Dedifferentiated amniotic fluid mesenchymal stem cell (primary cell): ENCODE measurements at regions not wholly inside any gene's neighbourhood (a gene's known extent, or its start where the extent isn't known, plus 50 kb on each side); places are given as distances from the start of the nearest gene placed in this dataset.

Source experiments
- DNase-seq: peaks from one replicate; pipeline ENCODE4 v3.0.0-alpha.2; 2016; ENCODE audit errors: extremely low spot score

GRCh38 chr2:3062476-3063260, 314.9 kb downstream of the EIPR1 start:
- no peak for DNase-seq

GRCh38 chr2:3060049-3060448, 317.6 kb downstream of the EIPR1 start:
- DNase-seq = no peak

DNA sequence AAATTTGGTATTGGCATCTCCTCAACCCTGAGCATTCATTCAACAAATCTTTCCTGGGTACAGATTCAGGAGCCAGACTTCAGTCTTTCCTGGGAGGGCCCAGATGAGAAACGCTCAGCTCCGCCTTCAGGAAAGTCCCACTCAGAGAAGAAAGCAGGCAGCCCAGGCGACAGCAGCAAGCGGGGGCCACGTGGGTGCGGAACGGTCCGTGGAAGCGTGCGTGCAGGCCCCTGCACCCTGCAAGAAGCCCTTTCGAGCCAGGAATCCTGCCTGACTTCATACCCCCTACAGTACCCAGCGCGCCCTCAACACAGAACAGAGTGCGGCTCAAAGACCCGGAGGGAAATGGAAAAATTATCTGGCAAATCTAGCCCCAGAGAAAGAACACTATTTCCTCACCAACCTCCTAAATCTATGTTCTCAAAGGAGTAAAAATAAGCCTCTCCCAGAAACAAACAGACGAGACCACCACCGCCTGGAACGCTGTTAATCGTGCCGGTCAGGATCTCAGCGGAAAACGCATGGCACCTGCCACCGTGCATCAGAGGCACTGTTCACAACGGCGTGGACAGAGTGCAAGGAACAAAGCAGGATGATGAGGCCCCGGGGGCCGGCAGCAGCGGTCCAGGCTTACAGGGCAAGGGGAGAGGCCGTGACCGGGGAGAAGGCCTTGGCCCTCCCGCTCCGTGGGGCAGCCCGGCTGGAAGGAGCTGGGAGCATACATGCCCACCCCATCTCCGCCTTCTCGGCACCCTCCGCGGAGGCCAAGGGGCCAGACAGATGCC, 318.3 kb downstream of the EIPR1 start:
- no peak for DNase-seq

DNA sequence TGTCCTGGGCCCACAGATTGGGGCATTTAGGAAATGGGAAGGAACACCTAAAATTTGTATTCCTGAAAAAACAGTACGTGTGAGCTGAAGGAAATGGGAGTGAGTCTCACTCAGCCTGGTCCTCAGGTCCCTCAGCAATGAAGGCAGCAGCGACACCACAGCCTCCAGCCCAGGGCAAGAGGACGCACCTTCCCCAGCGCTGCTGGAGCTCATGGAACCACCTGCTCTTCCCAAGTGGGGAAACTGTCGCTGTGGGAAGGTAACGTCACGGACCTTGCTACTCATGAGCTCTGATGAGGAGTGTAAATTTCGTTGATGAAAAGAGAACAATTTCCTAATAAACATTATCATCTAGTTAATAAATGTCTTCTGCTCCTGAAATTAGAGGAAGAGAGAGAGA, 323.6 kb downstream of the EIPR1 start:
- no peak for DNase-seq

GRCh38 chr2:3051266-3051665, 326.4 kb downstream of the EIPR1 start:
- no peak for DNase-seq

- no peak for DNase-seq
Observed at GRCh38 chr2:3046170-3046865, 331.3 kb downstream of the EIPR1 start.

GRCh38 chr2:3045318-3045921, 332.2 kb downstream of the EIPR1 start:
- DNase-seq = no peak

GRCh38 chr2:3044587-3045317, 332.9 kb downstream of the EIPR1 start:
- DNase-seq = no peak

DNA sequence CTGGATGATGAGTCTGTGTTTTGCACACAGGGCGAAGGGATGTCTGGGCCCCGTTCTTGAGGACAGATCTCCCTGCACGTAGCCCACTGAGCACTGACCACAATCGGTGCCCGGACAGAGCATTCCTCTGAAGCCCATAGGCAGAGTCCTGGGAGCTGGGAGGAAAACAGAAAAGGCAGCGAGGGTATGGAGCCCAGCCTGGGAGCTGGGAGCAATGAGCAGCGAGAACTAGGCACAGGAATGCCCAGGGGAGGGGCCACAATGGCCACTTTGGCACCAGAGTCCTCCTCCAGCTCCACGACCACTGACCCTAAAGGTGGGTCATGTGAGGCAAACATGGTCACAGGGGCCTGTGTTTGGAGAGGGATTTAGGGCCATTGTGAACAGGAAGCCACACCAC, 333.9 kb downstream of the EIPR1 start:
- DNase-seq = no peak

DNA sequence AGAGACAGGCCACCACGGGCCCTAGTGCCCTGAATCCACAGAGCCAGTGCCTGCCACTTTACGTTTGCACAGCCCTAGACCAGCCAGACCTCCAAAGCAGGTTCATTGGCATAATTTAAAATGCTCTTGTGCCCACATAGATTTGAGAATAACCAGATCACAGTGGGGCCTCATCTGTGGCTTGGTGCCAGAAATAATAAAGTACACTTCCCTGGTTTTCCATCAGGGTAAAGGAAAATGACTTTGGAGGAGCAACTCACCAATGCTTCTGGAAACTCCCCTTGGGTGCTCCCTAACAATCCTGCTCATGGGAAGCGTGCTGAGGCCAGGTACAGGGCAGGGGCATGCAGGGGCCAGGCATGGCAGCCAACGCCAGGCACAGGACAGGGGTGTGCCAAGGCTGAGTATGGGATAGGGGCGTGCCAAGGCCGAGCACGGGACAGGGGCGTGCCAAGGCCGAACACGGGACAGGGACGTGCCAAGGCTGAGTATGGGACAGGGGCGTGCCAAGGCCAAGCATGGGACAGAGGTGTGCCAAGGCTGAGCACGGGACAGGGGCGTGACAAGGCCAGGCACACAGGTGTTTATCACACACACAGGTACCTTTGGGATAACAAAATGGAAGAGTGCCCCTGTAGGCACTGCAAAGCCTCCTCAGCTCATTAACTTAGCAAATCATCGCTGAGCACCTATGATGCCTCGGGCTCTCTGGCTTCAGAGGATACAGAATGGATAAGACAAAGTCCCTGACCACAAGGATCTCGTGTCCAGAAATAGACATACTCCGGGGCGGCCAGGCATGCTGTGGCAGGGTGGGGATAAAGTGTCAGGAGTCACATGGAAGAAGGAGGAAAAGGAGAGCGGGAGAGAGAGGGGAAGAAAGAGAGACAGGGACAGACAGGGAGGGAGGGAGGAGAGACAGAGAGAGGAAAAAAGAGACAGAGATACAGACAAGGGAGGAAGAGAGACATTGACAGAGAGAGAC, 334.7 kb downstream of the EIPR1 start:
- no peak for DNase-seq

- DNase-seq = no peak
Observed at GRCh38 chr2:3041841-3042600, 335.6 kb downstream of the EIPR1 start.

GRCh38 chr2:3041246-3041645, 336.4 kb downstream of the EIPR1 start:
- DNase-seq = no peak

- no peak for DNase-seq
Observed at GRCh38 chr2:3040496-3041140, 337.0 kb downstream of the EIPR1 start.

- no peak for DNase-seq
Observed at GRCh38 chr2:3040066-3040428, 337.6 kb downstream of the EIPR1 start.

DNA sequence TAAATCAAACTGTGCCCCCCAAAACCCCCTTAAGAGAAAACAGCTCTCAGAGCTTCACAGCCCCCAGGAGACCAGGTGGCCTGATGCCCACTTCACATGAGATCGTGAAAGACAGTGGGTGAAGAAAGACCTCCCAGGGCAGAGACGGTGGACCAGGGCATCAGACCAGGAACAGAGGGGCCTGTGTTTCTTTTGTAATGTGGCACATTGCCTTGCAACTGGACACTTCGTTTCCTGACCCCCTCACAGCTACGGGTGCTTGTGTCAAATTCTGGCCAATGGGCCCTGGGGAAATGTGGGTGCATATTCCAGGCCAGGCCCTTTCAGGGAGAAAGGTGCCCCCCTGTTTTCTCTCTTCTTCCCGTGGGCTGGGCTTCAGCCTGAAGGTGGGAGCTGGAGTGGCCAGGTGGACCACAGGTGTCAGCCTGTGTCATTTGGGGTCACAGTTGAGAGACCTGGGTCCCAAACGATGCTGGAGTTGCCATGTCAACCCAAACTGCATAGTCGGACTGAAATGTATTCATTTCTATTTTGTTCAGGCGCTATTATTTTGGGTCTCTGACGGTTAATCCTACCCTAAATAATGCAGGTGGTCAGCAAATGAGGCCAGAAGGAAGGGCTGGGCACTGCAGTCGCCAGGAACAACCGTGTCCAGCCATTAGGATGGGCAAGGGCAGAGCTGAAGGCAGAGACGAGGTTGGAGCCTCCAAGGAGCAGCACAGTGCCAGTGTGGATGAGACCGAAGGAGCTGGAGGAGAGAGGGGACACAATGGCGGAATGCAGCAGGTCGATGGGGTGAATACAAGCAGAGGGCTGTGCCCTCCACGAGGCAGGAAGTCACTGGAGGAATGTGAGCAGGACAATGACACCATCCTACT, 338.2 kb downstream of the EIPR1 start:
- no peak for DNase-seq

DNA sequence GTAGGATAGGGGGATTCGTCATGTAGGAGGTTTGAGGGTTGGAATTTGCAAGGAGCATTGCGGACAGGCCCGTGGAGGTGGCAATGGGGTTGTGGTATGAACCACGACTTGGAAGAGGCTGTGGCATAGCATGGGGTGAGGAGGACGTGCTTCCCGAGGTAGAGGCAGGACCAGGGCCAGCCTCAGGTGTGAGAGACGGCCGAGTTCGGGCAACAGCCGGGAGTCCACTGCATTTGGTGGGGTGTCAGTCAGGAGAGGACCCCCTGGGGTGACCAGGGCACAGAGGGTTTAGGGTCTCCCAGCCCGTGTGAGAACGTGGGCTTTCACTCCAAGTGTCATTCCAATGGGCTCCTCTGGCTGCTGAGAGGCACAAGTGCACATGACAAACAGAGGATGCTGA, 339.0 kb downstream of the EIPR1 start:
- no peak for DNase-seq

GRCh38 chr2:3037196-3038194, 340.1 kb downstream of the EIPR1 start:
- DNase-seq = no peak
